A549 (cell line): ENCODE measurements at regions not wholly inside any gene's neighbourhood (a gene's known extent, or its start where the extent isn't known, plus 50 kb on each side); places are given as distances from the start of the nearest gene placed in this dataset.
A peak's percentile ranks its signal among the peaks of the same experiment; 100 is the strongest.

Experiments
- ATAC-seq, 2 experiments: fragments of 200-7000 bp in 1 of 2; fragments of >200 bp in 1 of 2; cut with Nextera tagmentation in 1 of 2; cut with Tn5 transposase in 1 of 2; 3 replicates each; pipeline versions ENCODE4 v1.8.0 to v1.9.1; 2018 to 2020; ENCODE audit warnings: mild to moderate bottlenecking in 1 of 2, moderate library complexity in 1 of 2
- CTCF ChIA-PET: fragments of 300-600 bp; sonication (Branson Sonifier 250); formaldehyde crosslinking; extraction: SDS; loops from one replicate; lab custom pipeline; 2021; ENCODE audit warnings: antibody characterized with exemption, inconsistent platforms; lab: Yijun Ruan, JAX
- POLR2A ChIA-PET: fragments of 350-600 bp; formaldehyde crosslinking; extraction: SDS; loops from one replicate; lab custom pipeline; 2021; ENCODE audit warnings: antibody characterized with exemption, inconsistent platforms; lab: Yijun Ruan, JAX
- DNase-seq, 2 experiments: peaks; one replicate each; pipeline versions ENCODE4 v3.0.0 to v3.0.0-alpha.2; 2011 to 2016; ENCODE audit warnings: low read depth in 1 of 2, low spot score in 1 of 2
- FAIRE-seq: peaks from 2 replicates; lab custom pipeline; 2011; peaks lifted over from hg19 to GRCh38; lab: Jason Lieb, UNC
- H3K27ac ChIP-seq, 2 experiments: fragments of >200 bp; sonication (Bioruptor Twin); formaldehyde crosslinking; 3 replicates each; pipeline ENCODE4 v1.5.1; 2016 to 2017
- H3K4me1 ChIP-seq: fragments of >200 bp; sonication (Bioruptor Twin); formaldehyde crosslinking; 3 replicates; pipeline ENCODE4 v1.6.1; 2016
- H3K4me2 ChIP-seq: fragments of >200 bp; sonication (Bioruptor Twin); formaldehyde crosslinking; 3 replicates; pipeline ENCODE4 v1.6.1; 2016
- H3K4me3 ChIP-seq: fragments of >200 bp; sonication (Bioruptor Twin); formaldehyde crosslinking; 3 replicates; pipeline ENCODE4 v1.5.1; 2016
- H3K9me3 ChIP-seq: fragments of >200 bp; sonication (Bioruptor Twin); formaldehyde crosslinking; 3 replicates; pipeline ENCODE4 v1.6.1; 2016
- CTCF ChIP-seq: fragments of >200 bp; sonication (Bioruptor Twin); formaldehyde crosslinking; IDR thresholded peaks from 3 replicates; pipeline ENCODE4 v1.5.1; 2016
- FOSL2 ChIP-seq, 2 experiments: fragments of 450-650 bp in 1 of 2; fragments of >200 bp in 1 of 2; sonication (Bioruptor Twin) in 1 of 2; formaldehyde crosslinking; IDR thresholded peaks; 2 replicates each; pipeline versions ENCODE4 v1.5.0 to v1.6.1; 2016 to 2020; ENCODE audit warnings: mild to moderate bottlenecking in 1 of 2, moderate library complexity in 1 of 2
- HOXB5 ChIP-seq: fragments of 250-450 bp; sonication (Bioruptor Pico); IDR thresholded peaks from 2 replicates; pipeline ENCODE4 v1.5.0; 2020; ENCODE audit warnings: mild to moderate bottlenecking, moderate library complexity
- MAFK ChIP-seq: fragments of 450-650 bp; IDR thresholded peaks from 2 replicates; pipeline ENCODE4 v1.6.1; 2014; ENCODE audit not compliant: partially characterized antibody
- MAZ ChIP-seq: fragments of 150-350 bp; IDR thresholded peaks from 2 replicates; pipeline ENCODE4 v1.6.1; 2014; ENCODE audit warnings: antibody characterized with exemption, low read depth, low read length, borderline replicate concordance
- RAD21 ChIP-seq, 2 experiments: fragments of >200 bp in 1 of 2; sonication (Bioruptor Twin) in 1 of 2; formaldehyde crosslinking in 1 of 2; IDR thresholded peaks in 1 of 2; conservative IDR thresholded peaks in 1 of 2; 2 replicates in 1 of 2; 3 replicates in 1 of 2; pipeline ENCODE4 v1.6.1; 2012 to 2018; ENCODE audit warnings: inconsistent platforms in 1 of 2
- REST ChIP-seq: fragments of 200-600 bp; sonication (generic); IDR thresholded peaks from 2 replicates; pipeline ENCODE4 v1.6.1; 2016; ENCODE audit warnings: antibody characterized with exemption, mild to moderate bottlenecking, moderate library complexity
- SMC3 ChIP-seq: fragments of >200 bp; sonication (Bioruptor Twin); formaldehyde crosslinking; IDR thresholded peaks from 3 replicates; pipeline ENCODE4 v1.6.1; 2018; ENCODE audit warnings: inconsistent platforms
- USF2 ChIP-seq: fragments of 450-650 bp; IDR thresholded peaks from 2 replicates; pipeline ENCODE4 v1.6.1; 2014; ENCODE audit warnings: antibody characterized with exemption
- WGBS: methylation state at CpG from one replicate; pipeline ENCODE4 v1.1.6; 2017; ENCODE audit errors: missing lambda C conversion rate; 5-methylcytosine and 5-hydroxymethylcytosine counted together

GRCh38 chr5:23352446-23352845 is 155.0 kb upstream of the PRDM9 start (continued):
- TF ChIP-seq HOXB5 (no peak), RAD21 (conservative IDR thresholded peaks at IDR 0.05 in 1 of 2, IDR thresholded peaks at IDR 0.05 in 1 of 2) (peak; percentile 49 to 60)

GRCh38 chr5:23343121-23343520 is 164.3 kb upstream of the PRDM9 start:
- peak; percentile 76 for TF ChIP-seq MAFK
- no peak for TF ChIP-seq REST
- WGBS: 7% methylated on average over 2 of the region's 2 CpGs
- CTCF ChIA-PET: no interaction called here
- Histone ChIP-seq H3K27ac (no peak overlapping the region), H3K9me3 (0 out of 3 replicates have a peak, but pooled peaks cover 9% of the 10 kb centered on the region), H3K4me3 (no peak overlapping the region), H3K4me2 (no peak overlapping the region), H3K4me1 (no peaks in the 10 kb centered on the region)
- FAIRE-seq: no peak
- ATAC-seq: no peak
- no peak for DNase-seq
- POLR2A ChIA-PET: no interaction called here

GRCh38 chr5:23332650-23333251 is 174.7 kb upstream of the PRDM9 start:
- H3K4me1 ChIP-seq: no peaks in the 10 kb centered on the region
- no peak for FAIRE-seq
- no peak overlapping the region for H3K4me2 ChIP-seq
- ChIA-PET CTCF (interaction anchor here (1.3 kb wide), 1 partner anchor 64 kb away, joined by 3 read pairs; no protein-coding TSS in a partner anchor), POLR2A (no interaction called here)
- H3K27ac ChIP-seq: no peak overlapping the region
- no peaks in the 10 kb centered on the region for H3K9me3 ChIP-seq
- no peak overlapping the region for H3K4me3 ChIP-seq
- TF ChIP-seq SMC3 (peak; percentile 16; the same call in 1 of the 3 replicates), CTCF (peak; percentile 28), RAD21 (conservative IDR thresholded peaks at IDR 0.05 in 1 of 2, IDR thresholded peaks at IDR 0.05 in 1 of 2) (peak in 1 of 2 experiments; percentile 30; a peak in 1 of 5 replicates), MAZ (no peak)
- WGBS: 0% methylated on average over 1 of the region's 1 CpG
- peak in 1 of 2 experiments; percentile 56; a peak in 1 of 6 replicates for ATAC-seq
- DNase-seq: peak; percentile 5 to 31

GRCh38 chr5:23330726-23331125 is 176.7 kb upstream of the PRDM9 start:
- Histone ChIP-seq H3K27ac (no peak overlapping the region), H3K4me1 (no peaks in the 10 kb centered on the region), H3K9me3 (no peaks in the 10 kb centered on the region), H3K4me2 (no peak overlapping the region)
- CTCF ChIA-PET: no interaction called here
- POLR2A ChIA-PET: no interaction called here
- no peak for FAIRE-seq
- WGBS: 29% methylated on average over 3 of the region's 3 CpGs
- no peak for TF ChIP-seq USF2
- no peak for TF ChIP-seq FOSL2 (IDR thresholded peaks at IDR 0.05)
- 0 out of 2 replicates have a peak, but pooled peaks have one; percentile 9 for TF ChIP-seq FOSL2 (CRISPR knock-in tag; IDR thresholded peaks at IDR 0.05)
- TF ChIP-seq, all 56 proteins: peak for 1
- ATAC-seq (no peak), DNase-seq (no peak)
- no peak overlapping the region for H3K4me3 ChIP-seq
